Gastroesophageal sphincter (tissue), 3 donors: ENCODE measurements at regions not wholly inside any gene's neighbourhood (a gene's known extent, or its start where the extent isn't known, plus 50 kb on each side); places are given as distances from the start of the nearest gene placed in this dataset.

Source experiments
- CTCF ChIP-seq, 4 experiments: fragments of 200-600 bp in 2 of 4; fragments of 450-650 bp in 2 of 4; sonication (generic) in 1 of 4; IDR thresholded peaks; one replicate each; pipeline ENCODE4 v1.5.1; 2017 to 2019; ENCODE audit warnings: antibody characterized with exemption in 4 of 4, mild to moderate bottlenecking in 2 of 4, moderate library complexity in 2 of 4
- EP300 ChIP-seq: sonication (generic); formaldehyde crosslinking; IDR thresholded peaks from one replicate; pipeline ENCODE4 v1.6.1; 2017; ENCODE audit warnings: antibody characterized with exemption, mild to moderate bottlenecking
- POLR2A ChIP-seq, 2 donors: fragments of 450-650 bp; IDR thresholded peaks; one replicate each; pipeline ENCODE4 v1.6.1; 2017; ENCODE audit warnings: antibody characterized with exemption in 2 of 2, mild to moderate bottlenecking in 2 of 2, moderate library complexity in 1 of 2
- POLR2AphosphoS5 ChIP-seq: sonication (generic); formaldehyde crosslinking; IDR thresholded peaks from one replicate; pipeline ENCODE4 v1.6.1; 2017; ENCODE audit warnings: antibody characterized with exemption

DNA sequence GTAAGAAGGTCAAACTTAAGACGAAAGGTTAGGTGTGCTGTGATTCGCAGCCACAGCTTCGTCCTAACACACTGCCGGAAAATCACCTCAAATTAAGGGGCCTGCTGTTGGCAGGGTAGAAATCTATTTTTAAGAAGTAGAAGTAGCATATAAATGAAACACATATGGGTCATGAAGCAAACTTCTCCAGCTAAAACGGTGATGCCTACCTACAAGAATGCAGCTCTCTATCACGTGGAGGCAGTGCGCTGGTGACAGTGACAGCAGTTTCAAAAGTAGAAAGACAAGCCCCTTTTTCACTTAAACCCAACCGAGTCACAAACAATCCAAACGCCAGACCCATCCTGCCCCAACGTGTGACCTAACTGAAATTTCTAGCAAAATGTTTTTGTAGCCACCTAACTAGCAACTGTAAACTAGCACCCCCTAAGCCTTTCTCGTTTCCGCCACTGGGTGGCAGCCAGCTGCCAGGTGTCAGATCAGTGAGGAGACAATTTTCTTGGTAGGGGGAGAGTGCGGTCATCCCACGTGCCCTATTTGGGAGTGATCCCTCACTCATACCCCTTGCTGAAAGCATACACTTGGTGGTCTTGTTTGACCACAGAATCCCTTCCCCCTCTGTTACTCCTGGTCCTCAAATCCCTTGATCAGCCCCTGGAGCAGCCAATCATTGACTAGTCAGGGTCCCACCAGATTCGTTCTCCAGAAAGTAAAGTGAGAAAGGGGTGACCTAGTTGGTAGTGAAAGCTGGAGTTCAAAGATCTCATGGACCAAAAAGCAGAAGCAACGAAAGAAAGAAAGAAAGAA, 71.8 kb upstream of the MAMDC2 start:
- TF ChIP-seq CTCF (IDR thresholded peaks at IDR 0.05) (peak; percentile 72 to 95 (median 89)), EP300 (no peak), POLR2A (IDR thresholded peaks at IDR 0.05) (no peak), POLR2AphosphoS5 (no peak)
